Bronchial epithelial cell (primary cell): ENCODE measurements at regions not wholly inside any gene's neighbourhood (a gene's known extent, or its start where the extent isn't known, plus 50 kb on each side); places are given as distances from the start of the nearest gene placed in this dataset.

Source experiments
- DNase-seq: peaks from one replicate; pipeline ENCODE4 v3.0.0-alpha.2; 2010; ENCODE audit warnings: low read depth
- FAIRE-seq: peaks from 2 replicates; lab custom pipeline; 2011; peaks lifted over from hg19 to GRCh38; lab: Jason Lieb, UNC
- H3K27me3 ChIP-seq: 2 replicates; pipeline ENCODE4 v1.5.1; 2011; ENCODE audit warnings: low read length; ENCODE audit not compliant: control insufficient read depth, insufficient read depth
- H3K36me3 ChIP-seq: 2 replicates; pipeline ENCODE4 v1.5.1; 2011; ENCODE audit warnings: low read length; ENCODE audit not compliant: control insufficient read depth, insufficient read depth
- H3K4me3 ChIP-seq: 2 replicates; pipeline ENCODE4 v1.5.1; 2011; ENCODE audit warnings: mild to moderate bottlenecking, low read depth, low read length, control low read depth
- TF ChIP-seq, protein P1 (sequence below): IDR thresholded peaks from 2 replicates; pipeline ENCODE4 v1.5.1; 2011; ENCODE audit warnings: mild to moderate bottlenecking, moderate library complexity, low read length, control low read depth, inconsistent platforms; ENCODE audit not compliant: insufficient read depth, severe bottlenecking

DNA sequence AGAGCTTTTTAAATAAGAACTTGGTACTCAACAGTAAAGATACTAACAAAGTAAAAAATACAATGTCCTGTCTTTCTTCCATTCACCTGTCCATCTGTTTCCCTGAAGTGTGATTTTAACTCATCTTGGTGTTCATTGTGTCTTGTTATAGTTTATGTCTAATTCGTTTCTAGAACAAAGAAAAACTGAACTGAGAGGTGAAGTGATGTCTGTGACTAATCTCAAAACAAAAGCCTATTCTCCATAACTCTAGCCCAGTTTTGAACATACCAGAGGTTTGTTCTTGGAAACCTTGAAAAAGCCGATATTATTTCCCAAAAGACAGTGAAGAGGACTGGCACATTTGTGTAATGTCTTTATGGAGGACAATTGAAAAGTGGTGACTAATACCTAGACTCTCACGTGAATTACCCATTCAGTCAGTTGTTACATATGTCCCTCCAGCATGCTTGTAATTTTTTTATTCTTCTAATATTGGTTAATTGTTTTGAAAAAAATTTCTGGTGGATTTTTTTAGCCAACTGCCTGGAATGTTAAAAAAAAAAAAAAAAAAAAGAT lies 725.8 kb downstream of the SATB2 start:
- no peak for FAIRE-seq
- TF ChIP-seq, protein P1, sequence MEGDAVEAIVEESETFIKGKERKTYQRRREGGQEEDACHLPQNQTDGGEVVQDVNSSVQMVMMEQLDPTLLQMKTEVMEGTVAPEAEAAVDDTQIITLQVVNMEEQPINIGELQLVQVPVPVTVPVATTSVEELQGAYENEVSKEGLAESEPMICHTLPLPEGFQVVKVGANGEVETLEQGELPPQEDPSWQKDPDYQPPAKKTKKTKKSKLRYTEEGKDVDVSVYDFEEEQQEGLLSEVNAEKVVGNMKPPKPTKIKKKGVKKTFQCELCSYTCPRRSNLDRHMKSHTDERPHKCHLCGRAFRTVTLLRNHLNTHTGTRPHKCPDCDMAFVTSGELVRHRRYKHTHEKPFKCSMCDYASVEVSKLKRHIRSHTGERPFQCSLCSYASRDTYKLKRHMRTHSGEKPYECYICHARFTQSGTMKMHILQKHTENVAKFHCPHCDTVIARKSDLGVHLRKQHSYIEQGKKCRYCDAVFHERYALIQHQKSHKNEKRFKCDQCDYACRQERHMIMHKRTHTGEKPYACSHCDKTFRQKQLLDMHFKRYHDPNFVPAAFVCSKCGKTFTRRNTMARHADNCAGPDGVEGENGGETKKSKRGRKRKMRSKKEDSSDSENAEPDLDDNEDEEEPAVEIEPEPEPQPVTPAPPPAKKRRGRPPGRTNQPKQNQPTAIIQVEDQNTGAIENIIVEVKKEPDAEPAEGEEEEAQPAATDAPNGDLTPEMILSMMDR = no peak
- no peak overlapping the region for H3K4me3 ChIP-seq
- no peaks in the 10 kb centered on the region for H3K27me3 ChIP-seq
- no peaks in the 10 kb centered on the region for H3K36me3 ChIP-seq
- no peak for DNase-seq

DNA sequence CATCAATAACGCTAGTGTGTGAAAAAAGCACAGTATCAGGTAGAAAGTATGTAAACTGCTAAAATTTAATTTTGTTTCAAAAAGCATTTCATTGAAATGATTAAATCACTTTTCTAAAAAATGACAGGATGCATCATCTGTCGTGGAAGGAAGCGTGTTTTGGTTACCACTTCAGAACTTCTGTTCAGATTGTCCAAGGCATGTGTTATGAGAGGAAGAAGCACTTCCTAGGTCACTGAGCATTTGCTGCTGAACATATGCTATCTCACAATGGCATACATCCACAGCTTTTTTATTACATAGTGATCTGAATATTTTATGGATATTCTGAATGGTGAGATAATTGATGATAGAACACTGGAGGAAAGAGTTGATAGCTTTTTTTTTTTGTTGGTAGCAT lies 737.5 kb downstream of the SATB2 start:
- TF ChIP-seq, protein P1 = no peak
- no peaks in the 10 kb centered on the region for H3K36me3 ChIP-seq
- no peak overlapping the region for H3K4me3 ChIP-seq
- no peaks in the 10 kb centered on the region for H3K27me3 ChIP-seq
- DNase-seq (no peak), FAIRE-seq (no peak)

DNA sequence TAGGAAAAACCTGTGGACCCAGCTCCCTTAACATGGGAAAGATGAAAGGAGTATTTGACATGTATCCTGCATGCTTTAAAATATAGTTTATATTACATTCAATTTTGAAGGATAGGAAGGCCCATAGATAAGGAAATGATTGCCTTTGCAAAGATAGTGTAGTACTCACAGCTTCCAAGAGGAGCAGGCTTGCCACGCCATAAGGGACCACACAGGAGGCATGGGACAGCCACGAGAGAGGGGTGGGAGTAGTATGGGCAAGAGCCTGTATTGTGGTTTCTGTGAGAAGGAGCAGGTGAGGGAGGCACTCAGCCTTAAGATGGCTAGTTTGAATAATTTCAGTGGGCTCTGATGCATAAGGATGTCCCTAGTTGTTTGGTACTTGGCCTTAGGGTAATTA lies 740.3 kb downstream of the SATB2 start:
- TF ChIP-seq, protein P1 = no peak
- Histone ChIP-seq H3K36me3 (no peaks in the 10 kb centered on the region), H3K4me3 (no peak overlapping the region), H3K27me3 (no peaks in the 10 kb centered on the region)
- DNase-seq (no peak), FAIRE-seq (no peak)

DNA sequence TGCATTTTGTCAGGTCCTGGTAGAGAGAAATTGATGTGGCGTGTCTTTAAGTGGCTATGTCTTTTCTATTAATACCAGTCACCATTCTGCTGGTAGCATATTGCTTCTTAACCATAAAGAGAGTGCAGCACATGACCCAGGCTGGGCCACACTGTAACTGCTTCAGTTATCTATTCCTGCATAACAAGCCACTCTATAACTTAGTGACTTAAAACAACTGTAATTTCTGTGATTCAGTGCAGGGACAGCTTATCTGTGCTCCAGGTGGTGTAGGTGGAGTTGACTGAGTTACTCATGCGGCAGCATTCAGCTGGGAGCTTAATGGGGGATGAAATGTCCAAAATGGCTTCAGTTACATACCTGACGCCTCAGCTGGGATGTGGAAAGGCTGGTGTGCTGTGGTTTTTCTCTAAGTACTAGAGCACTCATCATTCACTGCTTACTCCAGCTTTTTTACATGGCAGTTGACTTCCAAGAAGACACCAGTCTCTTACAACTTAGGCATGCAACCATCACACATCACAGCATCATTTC lies 742.4 kb downstream of the SATB2 start:
- no peak overlapping the region for H3K4me3 ChIP-seq
- TF ChIP-seq, protein P1 = no peak
- DNase-seq (no peak), FAIRE-seq (no peak)
- no peaks in the 10 kb centered on the region for H3K27me3 ChIP-seq
- no peaks in the 10 kb centered on the region for H3K36me3 ChIP-seq

DNA sequence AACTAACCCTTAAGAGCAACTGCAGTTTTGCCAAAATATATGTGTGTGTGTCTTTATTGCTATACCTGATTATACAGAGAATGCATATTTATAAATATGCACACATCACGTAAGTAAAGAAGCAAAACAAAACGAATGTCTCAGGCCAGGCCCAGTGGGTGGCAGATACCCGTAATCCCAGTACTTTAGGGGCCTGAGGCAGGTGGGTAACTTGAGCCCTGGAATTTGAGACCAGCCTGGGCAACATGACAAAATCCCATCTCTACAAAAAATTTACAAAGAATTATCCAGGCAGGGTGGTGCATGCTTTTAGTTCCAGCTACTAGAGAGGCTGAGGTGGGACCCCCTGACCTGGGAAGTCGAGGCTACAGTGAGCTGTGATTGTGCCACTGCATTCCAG lies 745.3 kb downstream of the SATB2 start:
- H3K4me3 ChIP-seq = no peak overlapping the region
- no peak for FAIRE-seq
- no peak for DNase-seq
- H3K36me3 ChIP-seq = no peaks in the 10 kb centered on the region
- no peaks in the 10 kb centered on the region for H3K27me3 ChIP-seq
- TF ChIP-seq, protein P1 = no peak

DNA sequence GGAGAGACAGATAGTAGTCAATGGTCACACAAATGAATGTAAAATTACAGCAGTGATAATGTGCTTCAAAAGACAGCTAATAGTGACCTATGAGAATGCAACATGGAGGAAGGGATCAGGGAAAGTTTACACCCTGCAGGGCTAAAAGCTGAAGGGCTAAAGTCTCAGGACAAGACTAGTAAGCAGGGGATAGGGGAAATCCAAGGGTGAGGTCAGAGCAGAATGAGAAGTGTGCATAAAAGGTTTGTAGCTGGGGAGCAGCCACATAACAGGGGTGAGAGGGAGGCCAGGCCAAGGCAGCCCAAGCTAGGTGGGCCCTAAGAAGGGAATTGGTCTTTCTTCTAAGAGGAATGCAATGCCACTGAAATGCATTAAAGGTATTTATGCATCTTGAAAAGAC lies 746.3 kb downstream of the SATB2 start:
- TF ChIP-seq, protein P1 = no peak
- DNase-seq (no peak), FAIRE-seq (no peak)
- H3K36me3 ChIP-seq = no peaks in the 10 kb centered on the region
- no peak overlapping the region for H3K4me3 ChIP-seq
- H3K27me3 ChIP-seq = no peaks in the 10 kb centered on the region
